ENCODE measurements at regions not wholly inside any gene's neighbourhood (a gene's known extent, or its start where the extent isn't known, plus 50 kb on each side); places are given as distances from the start of the nearest gene placed in this dataset.
"Not testable (repeated sequence)": the region's sequence is repeated elsewhere in the genome, so short reads cannot be mapped to it uniquely, and the experiment has no call there.

DNA sequence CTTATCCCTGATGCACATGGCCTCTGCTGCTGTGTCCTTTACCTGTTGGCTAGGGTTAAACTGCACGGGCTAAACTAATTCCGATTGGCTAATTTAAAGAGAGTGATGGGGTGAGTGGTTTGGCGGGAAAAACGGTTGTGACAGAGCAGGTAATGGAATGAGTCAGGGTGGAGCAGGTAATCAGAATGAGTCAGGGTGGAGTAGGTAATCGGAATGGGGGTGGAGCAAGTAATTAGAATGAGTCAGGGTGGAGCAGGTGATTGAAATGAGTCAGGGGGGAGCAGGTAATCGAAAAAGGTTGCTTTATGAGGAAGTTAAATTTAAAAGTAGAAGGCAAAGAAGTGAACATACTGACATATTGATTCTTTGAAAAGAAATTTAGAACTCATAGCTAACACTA is 185.2 kb downstream of the OTOL1 start:
- not testable (repeated sequence) for H3K4me3 ChIP-seq, H3K27ac ChIP-seq

DNA sequence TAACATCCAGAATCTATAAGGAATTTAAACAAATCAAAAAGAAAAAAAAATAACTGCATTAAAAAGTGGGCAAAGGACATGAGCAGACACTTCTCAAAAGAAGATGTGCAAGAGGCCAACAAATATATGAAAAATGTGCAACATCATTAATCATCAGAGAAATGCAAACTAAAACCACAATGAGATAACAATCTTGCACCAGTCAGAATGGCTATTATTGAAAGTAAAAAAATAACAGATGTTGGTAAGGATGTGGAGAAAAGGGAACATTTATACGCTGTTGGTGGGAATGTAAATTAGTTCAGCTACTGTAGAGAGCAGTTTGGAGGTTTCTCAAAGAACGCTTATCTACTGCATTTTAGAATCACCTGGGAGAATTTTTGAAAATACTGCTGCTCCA is 186.1 kb downstream of the OTOL1 start:
- H3K4me3 ChIP-seq: no peak overlapping the region
- H3K27ac ChIP-seq: no peak overlapping the region

DNA sequence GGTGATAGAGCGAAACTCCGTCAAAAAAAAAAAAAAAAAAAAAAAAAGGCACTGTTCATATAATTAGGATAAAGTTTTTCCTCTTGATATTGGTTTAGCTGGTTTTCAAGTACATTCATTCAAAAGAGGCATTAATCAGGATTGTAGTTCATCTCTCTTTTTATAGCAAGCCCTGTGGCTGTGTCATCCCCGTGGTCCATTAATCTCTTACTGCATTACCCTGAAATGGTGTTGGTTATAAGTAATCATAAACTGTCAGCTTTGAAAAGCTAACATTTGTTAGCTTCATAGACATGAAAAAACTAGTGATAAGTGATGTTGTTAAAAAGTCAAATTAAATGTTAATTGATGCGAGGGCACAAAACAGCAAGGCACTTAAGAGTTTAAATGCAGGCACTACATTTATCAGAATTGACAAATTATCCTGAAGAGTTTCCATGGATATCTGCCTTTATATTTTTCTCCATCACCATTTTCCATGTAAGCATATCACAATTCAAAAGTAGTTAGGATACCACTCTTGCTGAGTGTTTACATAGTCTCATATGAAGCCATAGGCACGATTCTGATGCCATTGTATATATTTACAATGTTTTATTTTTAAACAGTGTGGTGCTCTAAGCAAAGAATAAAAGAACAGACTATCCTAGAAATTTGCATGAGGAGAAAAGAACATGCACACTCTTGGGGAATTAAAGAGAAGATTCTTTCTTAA is 193.1 kb downstream of the OTOL1 start:
- H3K27ac ChIP-seq: no peak overlapping the region
- H3K4me3 ChIP-seq: no peak overlapping the region

DNA sequence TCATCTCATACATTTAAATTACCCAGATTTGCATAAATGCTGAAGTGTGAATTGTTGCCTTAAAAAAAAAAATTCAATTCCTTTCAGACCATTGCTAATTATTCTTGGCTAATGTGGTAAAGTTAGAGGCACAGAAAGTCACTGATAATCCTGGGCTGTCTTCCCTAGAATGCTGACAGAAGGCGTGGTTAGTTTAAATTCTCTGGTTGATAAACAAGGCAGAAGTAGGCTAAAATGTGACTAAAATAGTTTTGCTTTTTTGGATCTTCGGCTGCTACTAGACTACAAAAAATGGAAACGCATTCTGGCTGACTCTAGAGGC is 193.7 kb downstream of the OTOL1 start:
- no peak overlapping the region for H3K27ac ChIP-seq
- no peak overlapping the region for H3K4me3 ChIP-seq

DNA sequence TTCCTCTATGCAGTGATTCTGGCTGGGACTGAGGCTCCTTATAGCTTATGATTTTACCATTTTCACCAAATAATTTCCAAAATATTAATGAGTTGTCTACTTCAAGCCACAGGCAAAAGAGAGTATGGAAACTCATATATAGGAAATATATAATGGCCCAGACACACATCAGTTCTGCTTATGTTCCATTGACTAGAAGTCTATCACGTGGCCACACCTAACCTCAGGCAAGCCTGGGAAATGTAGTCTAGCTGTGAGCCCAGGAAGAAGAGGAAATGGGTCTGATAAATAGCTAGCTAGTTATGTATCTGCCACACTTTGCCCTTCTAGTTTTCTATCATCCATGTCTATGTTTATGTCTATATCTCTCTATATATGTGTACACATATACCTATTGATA is 195.1 kb downstream of the OTOL1 start:
- H3K4me3 ChIP-seq: no peak overlapping the region
- no peak overlapping the region for H3K27ac ChIP-seq

DNA sequence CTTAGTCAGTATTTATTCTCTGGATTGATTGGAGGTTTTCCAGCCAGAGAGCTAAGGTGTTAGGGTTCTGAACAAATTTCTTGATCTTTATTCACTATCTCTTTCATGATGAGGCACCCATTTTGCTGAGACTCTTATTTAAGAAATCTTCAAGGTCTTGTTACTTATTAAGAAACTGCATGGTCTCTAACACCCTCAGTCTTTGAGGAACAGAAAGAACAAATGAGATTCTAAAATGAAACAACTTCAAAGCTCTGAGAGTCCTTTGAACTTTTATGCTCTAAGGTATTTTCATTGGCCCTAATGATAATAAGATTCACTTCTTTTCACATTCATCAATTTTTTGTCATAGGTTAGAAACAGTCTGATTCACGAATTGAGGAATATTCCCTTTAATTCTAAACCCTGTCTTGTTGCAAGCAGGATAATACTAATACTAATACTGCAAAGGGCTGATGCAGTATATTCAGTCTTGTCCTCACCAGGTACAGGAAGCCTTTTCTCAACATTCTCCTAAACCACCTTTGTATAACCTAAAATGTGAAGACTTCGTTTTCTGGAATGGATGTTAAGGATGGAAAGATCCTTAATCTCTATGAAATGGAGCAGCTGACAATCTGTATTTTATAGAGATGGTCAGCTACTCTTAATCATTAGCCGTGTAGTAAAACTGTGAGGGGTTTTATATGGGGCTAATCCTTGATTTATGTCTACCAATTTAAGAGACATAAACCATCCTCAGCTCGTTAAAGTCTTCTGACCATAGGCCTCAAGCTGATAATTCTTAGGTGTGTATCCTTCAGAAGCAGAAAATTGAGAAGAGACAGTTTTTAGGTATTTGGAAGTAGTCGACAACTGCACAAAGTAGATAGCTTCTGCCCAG is 198.3 kb downstream of the OTOL1 start:
- Histone ChIP-seq H3K4me3 (no peak overlapping the region), H3K27ac (no peak overlapping the region)

DNA sequence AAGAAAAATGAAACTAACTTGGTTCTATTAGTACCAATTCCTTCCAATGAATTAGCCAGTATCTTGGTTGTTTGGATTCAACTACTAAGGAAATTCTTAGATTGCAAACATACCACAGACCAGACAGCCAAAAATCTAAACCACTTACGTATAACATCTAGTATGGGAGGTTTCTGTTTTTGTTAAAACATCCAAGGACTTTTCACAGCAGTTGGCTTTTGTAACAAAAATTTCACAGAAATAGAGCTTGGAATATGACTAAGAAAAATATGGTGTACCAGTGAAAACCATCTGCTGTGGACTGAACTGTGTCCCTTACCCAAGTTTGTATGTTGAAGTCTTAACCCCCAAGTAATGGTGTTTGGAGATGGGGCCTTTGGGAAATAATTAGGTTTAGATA is 199.2 kb downstream of the OTOL1 start:
- Histone ChIP-seq H3K27ac (no peak overlapping the region), H3K4me3 (no peak overlapping the region)

DNA sequence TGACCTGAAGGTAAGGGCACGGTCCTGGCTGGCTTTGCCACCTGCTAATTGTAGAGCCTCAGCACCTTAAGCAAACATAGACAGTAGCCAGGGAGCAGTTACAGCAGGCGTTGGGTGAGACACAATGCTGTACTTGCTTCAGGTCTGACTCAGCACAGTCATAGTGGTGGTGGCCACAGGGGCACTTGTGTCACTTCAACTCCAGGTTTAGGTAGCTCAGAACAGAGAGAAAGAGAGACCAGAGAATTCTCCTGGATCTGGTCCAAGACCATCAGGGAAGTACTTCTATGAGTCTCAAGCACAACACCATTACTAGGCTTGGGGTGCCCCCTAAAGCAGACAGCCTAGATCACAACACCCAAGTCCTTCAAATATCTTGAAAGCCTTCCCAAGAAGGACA is 204.4 kb downstream of the OTOL1 start:
- Histone ChIP-seq H3K27ac (no peak overlapping the region), H3K4me3 (no peak overlapping the region)

DNA sequence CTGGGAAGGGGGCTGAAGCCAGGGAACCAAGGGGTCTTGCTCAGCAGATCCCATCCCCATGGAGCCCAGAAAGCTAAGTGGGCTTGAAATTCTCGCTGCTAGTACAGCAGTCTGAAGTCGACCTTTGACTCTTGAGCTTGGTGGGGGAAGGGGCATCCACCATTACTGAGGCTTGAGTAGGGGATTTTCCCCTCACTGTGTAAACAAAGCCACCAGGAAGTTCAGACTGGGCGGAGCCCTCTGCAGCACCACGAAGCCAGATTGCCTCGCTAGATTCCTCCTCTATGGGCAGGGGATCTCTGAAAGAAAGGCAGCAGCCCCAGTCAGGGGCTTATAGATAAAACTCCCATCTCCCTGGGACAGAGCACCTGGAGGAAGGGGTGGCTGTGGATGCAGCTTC is 210.6 kb downstream of the OTOL1 start:
- not testable (repeated sequence) for H3K4me3 ChIP-seq

DNA sequence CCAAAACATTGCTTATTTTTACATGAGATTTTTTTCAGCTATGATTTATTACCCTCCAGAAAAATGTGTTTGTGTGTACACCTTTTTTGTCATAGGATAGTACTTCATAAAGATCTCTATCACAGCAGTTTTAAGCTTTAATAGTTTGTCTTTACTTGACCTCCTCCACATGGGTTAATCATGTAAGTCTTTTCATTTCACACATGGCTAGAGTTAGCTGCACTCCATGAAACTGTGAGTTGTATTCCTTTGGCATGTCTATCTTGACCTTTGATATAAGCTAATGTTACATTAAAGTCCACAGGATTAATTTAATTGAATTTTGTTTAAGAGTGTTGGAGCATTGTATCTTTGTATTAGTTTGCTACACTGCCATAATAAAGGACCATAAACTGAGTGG is 217.1 kb downstream of the OTOL1 start:
- H3K27ac ChIP-seq: no peak overlapping the region
- H3K4me3 ChIP-seq: no peak overlapping the region

More for the DNA sequence above, 210.6 kb downstream of the OTOL1 start:
- not testable (repeated sequence) for H3K27ac ChIP-seq

DNA sequence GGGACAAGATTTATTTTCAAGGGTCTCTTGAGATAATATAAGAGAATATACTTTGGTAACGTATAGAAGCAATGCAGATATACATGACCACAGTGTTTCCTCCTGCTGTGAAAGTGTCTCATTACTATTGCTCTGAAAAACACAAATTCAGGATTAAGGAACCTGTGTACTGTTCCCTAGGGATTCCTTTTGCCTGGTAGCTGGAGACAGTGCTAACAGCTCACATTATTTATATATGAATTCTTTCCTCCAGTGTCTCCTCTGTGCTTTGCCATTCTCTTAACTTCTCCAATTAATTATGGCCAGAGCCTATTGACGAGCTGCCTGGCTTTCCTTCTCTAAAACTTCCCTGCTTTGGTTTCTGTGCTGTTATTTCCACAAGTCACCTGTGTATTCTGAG is 235.4 kb downstream of the OTOL1 start:
- H3K27ac ChIP-seq: no peak overlapping the region
- no peak overlapping the region for H3K4me3 ChIP-seq

DNA sequence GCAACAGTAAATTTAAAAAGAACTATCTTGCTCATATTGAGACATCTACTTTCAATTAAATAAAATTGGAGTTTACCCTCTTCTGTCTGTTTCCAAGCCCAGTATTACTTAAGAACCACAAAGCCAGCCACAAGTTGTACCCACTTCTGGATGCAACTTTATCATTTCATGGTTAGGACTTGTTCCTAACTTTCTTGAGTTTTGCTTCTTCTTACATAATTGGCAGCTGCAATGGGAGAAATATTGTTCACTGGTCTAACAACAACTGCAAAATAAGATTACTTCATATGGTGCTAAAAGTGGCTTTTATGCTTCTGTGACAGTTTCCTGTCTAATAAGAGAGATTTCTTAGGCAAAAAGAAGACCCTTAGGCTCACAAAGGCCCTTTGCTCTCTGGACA is 240.6 kb downstream of the OTOL1 start:
- H3K4me3 ChIP-seq: no peak overlapping the region

DNA sequence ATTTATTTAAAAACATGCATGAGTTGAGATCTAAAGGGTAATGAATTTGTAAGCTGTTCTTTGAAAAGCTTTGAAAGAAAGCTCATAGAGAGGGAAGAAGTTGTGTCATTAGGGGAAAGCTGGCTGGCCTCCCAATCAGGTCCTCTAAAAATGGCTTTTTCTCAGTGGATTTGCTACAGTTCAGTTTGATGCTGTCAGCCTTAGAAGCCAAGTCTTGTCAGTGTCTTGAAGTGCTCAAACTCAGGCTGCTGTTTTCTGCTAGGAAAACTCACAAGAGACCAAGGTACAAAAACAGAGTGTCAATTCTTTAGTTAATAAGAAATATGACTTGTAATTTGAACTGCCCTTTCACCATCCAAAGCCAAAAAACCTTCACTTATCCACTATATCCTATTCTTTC is 243.8 kb downstream of the OTOL1 start:
- H3K27ac ChIP-seq: no peak overlapping the region
- no peak overlapping the region for H3K4me3 ChIP-seq

More for the DNA sequence above, 240.6 kb downstream of the OTOL1 start:
- H3K27ac ChIP-seq: no peak overlapping the region

DNA sequence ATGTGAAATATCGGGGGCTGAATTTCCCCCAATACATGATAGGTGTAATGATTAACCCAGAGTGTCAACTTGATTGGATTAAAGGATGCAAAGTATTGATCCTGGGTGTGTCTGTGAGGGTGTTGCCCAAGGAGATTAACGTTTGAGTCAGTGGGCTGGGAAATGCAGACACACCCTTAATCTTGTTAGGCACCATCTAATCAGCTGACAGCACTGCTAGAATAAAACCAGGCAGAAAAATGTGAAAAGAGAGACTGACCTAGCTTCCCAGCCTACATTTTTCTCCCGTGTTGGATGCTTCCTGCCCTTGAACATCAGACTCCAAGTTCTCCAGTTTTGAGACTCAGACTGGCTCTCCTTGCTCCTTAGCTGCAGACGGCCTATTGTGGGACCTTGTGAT is 247.8 kb downstream of the OTOL1 start:
- H3K4me3 ChIP-seq: no peak overlapping the region
- no peak overlapping the region for H3K27ac ChIP-seq

DNA sequence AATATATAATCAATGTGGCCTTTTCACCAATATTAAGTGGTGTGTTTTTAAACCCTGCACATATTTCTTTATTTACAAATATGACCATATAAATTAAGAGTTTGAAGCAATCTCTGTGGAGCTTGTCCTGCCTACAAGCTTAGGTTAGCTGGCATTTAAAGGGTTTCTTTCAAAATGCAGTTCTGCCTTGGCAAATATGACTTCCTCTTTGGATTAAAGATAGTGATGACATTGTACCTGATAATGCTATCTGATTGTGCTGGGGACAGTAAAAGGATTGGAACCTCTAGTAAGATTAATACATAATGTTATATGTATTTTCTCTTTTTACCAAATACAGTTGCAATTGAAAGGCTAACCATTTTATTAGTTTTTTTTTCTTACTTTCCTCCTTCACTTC is 249.1 kb downstream of the OTOL1 start:
- Histone ChIP-seq H3K4me3 (no peak overlapping the region), H3K27ac (no peak overlapping the region)

DNA sequence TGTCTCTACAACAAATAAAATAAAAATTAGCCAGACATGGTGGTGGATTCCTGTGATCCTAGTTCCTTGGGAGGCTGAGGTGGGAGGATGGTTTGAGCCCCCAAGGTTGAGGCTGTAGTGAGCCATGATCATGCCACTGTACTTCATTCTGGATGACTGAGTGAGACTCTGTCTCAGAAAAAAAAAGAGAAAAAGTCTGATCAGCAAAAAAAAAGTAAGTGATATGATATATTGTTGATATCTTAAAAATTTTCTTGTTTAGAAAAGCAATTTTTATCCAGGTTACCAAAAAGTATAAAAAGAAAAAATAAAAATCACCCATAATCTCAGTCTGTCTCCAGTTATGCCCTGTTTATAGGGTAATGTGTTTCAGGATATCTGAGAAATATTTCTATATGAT is 251.4 kb downstream of the OTOL1 start:
- H3K4me3 ChIP-seq: no peak overlapping the region
- no peak overlapping the region for H3K27ac ChIP-seq

DNA sequence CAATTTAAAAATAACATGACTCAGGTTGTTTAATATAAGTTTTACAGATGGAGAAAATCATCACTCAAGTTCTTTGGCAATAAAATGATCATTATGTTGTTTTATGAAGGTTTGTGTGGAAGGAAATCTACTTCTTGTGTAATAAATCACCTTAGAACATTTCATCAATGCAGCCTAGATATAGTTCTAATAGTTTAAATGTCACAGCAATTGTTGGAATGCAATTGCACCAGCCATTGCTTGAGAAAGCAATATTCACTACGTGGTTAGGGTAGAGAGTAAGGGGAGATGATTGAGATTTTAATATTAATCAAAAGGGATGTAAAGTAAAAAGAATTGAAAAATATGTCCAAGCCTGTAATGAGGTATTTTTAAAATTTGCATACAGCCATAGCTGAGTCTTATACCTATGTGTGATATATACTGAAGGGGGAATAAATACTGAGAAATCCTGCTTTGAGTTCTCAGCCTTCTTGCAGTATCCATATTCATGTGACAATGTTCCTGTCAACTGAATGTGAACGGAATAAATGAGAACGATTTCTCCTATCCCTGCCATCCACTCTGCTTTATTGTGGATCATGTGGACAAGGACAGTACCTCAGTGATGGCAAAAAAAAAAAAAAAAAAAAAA is 257.9 kb downstream of the OTOL1 start:
- no peak overlapping the region for H3K4me3 ChIP-seq

DNA sequence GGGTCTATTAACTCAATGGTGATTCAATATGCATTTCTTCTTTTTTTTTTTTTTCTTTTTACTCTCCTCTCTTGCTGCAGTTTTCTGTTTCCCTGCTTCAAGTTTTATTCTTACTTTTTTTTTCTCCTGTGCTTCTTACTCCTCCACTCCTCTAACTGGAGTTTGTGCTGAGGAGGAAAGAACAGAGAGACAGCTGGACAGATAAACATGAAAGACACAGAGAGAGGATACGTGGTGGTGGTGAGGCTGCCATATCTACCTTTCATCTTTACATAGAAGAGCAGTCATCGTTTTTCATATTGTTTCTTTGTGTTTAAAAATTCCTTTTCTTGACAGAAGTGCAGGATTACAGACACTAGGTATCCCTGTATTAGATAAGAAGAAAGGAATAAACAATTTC is 262.8 kb downstream of the OTOL1 start:
- Histone ChIP-seq H3K27ac (no peak overlapping the region), H3K4me3 (no peak overlapping the region)

More for the DNA sequence above, 257.9 kb downstream of the OTOL1 start:
- H3K27ac ChIP-seq: no peak overlapping the region

DNA sequence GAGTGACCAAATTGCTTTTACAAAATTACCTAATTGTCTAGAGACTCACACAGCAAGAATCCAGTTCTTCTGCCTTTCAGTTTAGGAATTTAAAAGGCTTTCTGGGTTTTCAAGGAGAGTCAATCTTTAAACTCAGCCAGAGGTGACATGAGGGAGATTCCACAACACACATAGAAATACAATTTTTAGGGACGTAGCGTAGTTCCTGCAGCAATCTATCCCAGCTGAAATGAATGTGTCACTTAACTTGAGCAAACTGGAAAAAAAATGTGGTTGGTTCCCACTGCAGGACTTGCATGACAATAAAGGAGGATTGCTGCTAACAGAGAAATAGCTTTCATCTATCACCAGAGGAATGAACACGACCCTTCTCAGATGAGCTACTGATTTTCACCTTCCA is 269.7 kb downstream of the OTOL1 start:
- Histone ChIP-seq H3K4me3 (no peak overlapping the region), H3K27ac (no peak overlapping the region)

DNA sequence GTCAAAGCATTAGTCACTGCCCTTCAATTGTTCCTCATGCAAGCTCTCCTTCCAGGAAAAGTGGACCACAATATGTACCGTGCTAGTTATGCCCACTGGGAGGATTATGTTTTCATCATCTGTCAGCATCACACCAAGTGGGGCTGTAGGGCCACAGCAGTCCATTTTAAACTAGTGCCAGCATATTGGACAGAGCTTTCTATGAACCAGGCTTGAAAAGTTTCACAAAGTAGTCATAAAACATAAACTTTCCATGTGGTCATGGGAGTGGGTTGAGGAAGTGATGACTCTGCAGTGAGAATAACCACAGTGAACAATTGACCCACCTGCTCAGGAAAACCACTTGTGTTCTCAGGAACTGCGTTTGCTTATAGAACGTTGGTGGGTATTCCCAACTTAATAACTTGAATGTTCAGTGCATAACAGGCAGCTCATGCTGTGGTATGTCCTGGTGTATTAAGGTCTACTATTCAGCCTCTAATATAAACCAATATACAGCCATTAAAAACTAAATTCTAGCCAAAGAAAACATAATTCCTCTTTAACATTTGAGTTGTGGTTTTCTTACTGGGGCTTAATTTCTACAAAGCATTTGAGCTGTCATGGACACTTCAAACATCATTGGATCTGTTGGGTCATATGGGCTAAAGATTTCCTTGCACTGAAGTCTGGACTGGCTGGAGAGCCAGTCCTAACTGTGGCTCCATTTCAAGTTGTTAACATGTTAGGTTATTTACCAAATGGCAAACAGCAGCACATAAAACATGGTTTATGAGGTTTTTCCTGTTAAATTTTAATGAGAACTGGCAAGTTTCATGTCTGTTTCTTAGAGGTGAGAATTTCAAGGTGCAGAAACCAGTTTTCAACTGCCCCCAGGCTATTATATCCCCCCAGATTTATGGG is 274.1 kb downstream of the OTOL1 start:
- Histone ChIP-seq H3K27ac (no peak overlapping the region), H3K4me3 (no peak overlapping the region)

Data from skin epidermis (tissue), 12 donors.